Skin epidermis (tissue), 12 donors: ENCODE measurements at regions not wholly inside any gene's neighbourhood (a gene's known extent, or its start where the extent isn't known, plus 50 kb on each side); places are given as distances from the start of the nearest gene placed in this dataset.
"Not testable (repeated sequence)": the region's sequence is repeated elsewhere in the genome, so short reads cannot be mapped to it uniquely, and the experiment has no call there.

Experiments used
- H3K27ac ChIP-seq, 21 experiments: fragments of 200-600 bp; sonication (generic) in 11 of 21; one replicate each; pipeline ENCODE4 v1.5.0; 2020; ENCODE audit warnings: mild to moderate bottlenecking in 3 of 21, inconsistent platforms in 2 of 21, moderate library complexity in 2 of 21
- H3K4me3 ChIP-seq, 7 experiments: fragments of 200-600 bp; sonication (generic) in 2 of 7; one replicate each; pipeline ENCODE4 v1.5.0; 2020; ENCODE audit warnings: inconsistent platforms in 2 of 7, mild to moderate bottlenecking in 2 of 7, moderate library complexity in 1 of 7

GRCh38 chr13:91025442-91025841 lies 322.0 kb upstream of the MIR17HG start:
- no peak overlapping the region for H3K27ac ChIP-seq
- no peak overlapping the region for H3K4me3 ChIP-seq

DNA sequence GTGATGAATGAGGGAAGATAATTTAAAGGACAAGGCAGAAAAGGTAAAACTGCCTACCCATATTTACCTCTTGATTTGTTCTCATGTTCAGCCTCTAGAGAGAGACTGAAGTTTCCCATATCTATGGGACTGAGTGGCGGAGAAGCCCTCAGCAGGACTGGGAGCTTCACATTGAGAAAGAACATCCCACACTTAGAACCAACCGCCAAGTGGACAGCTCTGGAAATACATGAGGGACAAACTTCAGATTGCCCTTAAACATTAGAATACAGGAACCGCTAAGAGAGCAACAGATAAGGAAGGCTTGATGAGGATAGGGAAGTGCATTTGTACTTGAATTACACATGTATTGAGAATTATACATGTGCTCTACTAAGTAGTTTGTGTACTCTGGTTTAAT lies 316.0 kb upstream of the MIR17HG start:
- no peak overlapping the region for H3K27ac ChIP-seq
- no peak overlapping the region for H3K4me3 ChIP-seq

- Histone ChIP-seq H3K27ac (no peak overlapping the region), H3K4me3 (no peak overlapping the region)
Observed at GRCh38 chr13:91032104-91032503, 315.4 kb upstream of the MIR17HG start.

- Histone ChIP-seq H3K4me3 (no peak overlapping the region), H3K27ac (no peak overlapping the region)
Observed at GRCh38 chr13:91036886-91037285, 310.6 kb upstream of the MIR17HG start.

DNA sequence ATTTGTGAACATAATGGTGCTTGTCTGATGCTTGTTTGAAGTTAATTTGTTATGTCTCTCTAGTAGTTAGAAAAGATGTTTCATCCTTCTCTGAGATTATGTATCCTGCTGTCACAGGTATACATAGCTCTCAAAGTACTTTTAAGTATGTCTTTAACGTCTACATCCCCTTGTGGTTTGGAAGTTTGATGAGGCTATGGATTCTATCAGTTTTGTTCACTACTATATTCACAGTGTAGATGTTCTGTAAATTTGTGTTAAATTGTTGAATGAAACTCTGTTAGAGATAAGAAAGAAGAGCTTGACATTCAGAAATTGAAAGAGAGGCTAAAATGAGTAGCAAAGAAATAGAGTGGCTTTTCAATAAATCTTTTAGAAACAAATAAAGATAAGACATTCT lies 304.6 kb upstream of the MIR17HG start:
- Histone ChIP-seq H3K27ac (no peak overlapping the region), H3K4me3 (no peak overlapping the region)

DNA sequence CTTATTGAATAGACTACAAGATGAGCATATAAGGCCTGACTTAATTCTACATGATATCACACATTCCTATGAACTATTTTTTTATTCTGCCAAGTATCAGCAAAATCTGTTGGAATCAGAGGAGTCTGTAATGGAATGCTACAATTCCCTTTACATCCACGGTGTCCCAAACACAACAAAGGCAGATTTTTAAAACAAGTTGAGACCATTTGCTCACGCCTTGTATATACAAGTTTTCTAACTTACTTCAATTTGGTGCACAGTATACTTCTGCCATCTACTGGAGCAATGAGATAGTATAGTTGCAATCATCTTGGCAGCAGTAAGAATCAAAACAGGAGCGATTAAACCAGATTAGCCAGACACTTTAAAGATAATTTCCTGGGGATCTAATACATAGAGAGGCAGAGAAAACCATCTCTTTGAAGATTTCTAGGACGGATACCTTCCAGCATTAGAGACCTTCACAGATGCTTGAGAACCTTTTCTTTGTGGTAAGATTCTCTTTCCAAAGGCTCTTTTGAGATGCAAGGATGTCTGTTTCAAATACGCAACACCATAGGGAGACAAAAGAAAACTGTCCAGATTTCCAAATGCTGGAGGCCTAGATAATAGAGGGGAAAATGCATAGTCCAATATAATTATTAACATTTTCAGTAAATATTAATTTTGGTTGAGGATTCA lies 302.0 kb upstream of the MIR17HG start:
- H3K27ac ChIP-seq, result no peak overlapping the region
- no peak overlapping the region for H3K4me3 ChIP-seq

- no peak overlapping the region for H3K4me3 ChIP-seq
- no peak overlapping the region for H3K27ac ChIP-seq
Observed at GRCh38 chr13:91046715-91047327, 300.7 kb upstream of the MIR17HG start.

- H3K4me3 ChIP-seq, result no peak overlapping the region
Observed at GRCh38 chr13:91050970-91051369, 296.5 kb upstream of the MIR17HG start.

DNA sequence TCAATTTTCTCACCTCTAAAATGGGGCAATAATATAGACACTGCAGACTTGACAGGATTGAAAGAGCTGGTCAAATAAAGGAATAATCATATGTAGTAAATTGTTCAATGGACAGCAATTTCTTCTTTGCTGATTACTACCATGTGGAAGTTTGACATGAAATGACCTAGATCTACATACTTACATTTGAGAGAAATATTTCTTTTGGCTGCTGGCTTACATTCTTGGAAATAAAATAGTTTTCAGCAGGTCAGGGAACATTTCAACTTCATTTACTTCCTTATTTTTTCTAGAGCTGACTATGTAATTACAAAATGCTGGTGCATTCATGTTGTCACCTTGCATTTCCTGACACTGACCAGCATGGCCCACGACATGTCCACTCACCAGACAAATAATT lies 294.6 kb upstream of the MIR17HG start:
- Histone ChIP-seq H3K27ac (no peak overlapping the region), H3K4me3 (no peak overlapping the region)

More at GRCh38 chr13:91050970-91051369, 296.5 kb upstream of the MIR17HG start:
- H3K27ac ChIP-seq, result no peak overlapping the region

GRCh38 chr13:91053318-91054065 lies 294.0 kb upstream of the MIR17HG start:
- H3K27ac ChIP-seq, result no peak overlapping the region

GRCh38 chr13:91054902-91055301 lies 292.6 kb upstream of the MIR17HG start:
- H3K4me3 ChIP-seq, result no peak overlapping the region
- H3K27ac ChIP-seq, result no peak overlapping the region

More at GRCh38 chr13:91053318-91054065, 294.0 kb upstream of the MIR17HG start:
- no peak overlapping the region for H3K4me3 ChIP-seq

GRCh38 chr13:91056746-91057145 lies 290.7 kb upstream of the MIR17HG start:
- peak overlapping the region in 2 of 21 experiments; percentile 10 to 22 for H3K27ac ChIP-seq
- no peak overlapping the region for H3K4me3 ChIP-seq

DNA sequence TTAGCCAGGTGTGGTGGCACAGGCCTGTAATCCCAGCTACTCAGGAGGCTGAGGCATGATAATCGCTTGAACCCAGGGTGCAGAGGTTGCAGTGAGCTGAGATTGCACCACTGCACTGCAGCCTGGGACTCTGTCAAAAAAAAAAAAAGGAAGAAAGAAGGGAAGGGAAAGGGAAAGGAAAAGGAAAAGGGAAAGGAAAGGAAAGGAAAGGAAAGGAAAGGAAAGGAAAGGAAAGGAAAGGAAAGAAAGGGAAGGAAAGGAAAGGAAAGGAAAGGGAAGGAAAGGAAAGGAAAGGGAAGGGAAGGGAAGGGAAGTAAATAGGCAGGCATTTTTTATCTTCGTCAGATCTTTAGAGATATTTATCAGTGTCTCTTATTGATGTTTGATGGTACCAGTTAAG lies 290.0 kb upstream of the MIR17HG start:
- H3K27ac ChIP-seq, H3K4me3 ChIP-seq: not testable (repeated sequence)

DNA sequence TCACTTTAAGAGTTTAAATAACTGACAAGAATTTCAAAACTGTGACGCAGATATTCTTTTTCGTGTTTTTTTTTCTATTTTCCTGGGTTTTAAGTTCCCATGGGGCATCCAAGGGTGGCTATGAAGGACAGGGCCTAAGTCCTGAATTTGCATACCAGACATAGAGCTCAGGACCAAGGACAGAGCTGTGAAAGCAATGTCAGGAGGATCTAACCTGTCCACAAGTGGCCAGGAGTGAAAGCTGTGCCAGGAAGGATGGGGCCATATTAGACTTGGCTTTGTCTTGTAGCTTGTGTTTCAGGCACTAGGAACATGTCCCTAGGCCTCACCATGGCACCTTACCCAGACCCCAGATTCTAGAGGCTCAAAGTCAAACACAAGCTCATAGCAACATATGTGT lies 289.4 kb upstream of the MIR17HG start:
- Histone ChIP-seq H3K27ac (no peak overlapping the region), H3K4me3 (no peak overlapping the region)

- no peak overlapping the region for H3K27ac ChIP-seq
- no peak overlapping the region for H3K4me3 ChIP-seq
Observed at GRCh38 chr13:91058919-91059318, 288.6 kb upstream of the MIR17HG start.

DNA sequence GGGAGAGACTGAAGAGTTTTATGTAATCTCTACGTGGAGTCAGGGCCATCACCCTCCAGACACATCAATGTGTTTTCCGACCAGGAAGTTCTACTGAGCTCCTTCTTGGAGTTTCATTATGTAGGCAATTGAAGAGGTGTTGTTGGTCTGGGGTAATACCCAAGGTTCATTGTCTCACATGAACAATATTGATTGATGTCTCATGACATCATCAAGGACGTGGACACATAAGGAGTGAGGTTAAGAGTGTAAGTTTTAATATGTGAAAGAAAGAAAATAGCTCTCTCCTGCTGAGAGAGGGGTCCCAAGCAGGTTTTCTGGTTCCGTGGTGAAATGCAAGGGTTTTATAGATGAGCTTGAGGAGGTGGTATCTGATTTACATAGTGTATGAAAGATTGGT lies 280.7 kb upstream of the MIR17HG start:
- Histone ChIP-seq H3K27ac (no peak overlapping the region), H3K4me3 (no peak overlapping the region)

DNA sequence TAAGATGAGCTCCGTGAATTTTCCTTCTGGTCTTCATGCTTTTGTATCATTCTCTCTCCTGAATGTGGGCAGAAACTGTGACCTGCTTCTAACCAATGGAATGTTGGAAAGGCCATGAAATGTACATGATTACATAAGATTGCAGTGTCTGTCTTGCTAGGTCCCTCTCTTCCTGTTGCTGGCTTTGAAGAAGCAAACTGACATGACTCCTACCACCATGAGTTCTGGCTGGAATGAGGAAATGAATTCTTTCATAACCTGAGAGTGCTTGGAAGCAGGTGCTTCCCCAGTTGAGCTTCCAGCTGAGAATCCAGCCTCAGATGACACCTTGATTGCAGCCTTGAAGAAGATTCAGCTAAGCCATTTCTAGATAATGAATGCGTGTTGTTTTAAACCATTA lies 275.0 kb upstream of the MIR17HG start:
- Histone ChIP-seq H3K27ac (no peak overlapping the region), H3K4me3 (no peak overlapping the region)

DNA sequence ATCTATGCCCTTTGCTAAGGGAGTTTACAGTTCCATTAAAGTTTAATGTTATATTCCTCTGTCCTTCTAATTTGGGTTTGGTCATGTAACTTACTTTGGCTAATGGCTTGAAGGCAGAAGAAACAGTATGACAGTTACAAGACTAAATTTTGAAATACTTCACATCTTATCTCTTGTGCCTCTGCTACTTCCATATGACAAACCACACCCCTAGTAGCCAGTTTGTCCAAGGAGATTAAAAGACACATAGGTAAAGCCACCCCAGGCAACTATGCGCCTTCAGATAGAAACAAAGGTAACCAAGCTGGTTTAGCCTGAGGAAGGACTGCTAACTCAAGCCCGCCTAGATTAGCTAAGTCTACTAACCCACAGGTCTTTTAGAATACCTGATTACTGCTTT lies 273.4 kb upstream of the MIR17HG start:
- Histone ChIP-seq H3K4me3 (no peak overlapping the region), H3K27ac (no peak overlapping the region)

DNA sequence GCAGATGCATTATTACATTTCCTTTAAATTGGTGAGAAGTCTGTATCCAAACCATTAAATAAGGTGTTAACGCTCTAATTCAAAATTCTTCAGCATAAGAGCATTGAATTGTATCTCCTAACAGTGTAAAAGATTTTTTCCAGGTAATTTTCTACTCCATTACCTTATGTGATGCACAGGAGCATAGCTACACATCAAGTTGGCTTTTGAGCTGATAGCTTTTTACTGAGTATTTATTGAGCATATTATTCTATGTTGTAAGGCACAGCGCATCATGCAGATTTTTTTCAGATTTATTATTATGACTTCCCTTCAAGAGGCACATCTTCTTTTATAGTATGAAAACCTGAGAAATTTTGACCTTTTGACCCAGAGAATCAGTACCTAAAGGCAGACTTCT lies 270.7 kb upstream of the MIR17HG start:
- Histone ChIP-seq H3K4me3 (no peak overlapping the region), H3K27ac (no peak overlapping the region)

GRCh38 chr13:91078093-91078679 lies 269.3 kb upstream of the MIR17HG start:
- Histone ChIP-seq H3K4me3 (no peak overlapping the region), H3K27ac (no peak overlapping the region)

DNA sequence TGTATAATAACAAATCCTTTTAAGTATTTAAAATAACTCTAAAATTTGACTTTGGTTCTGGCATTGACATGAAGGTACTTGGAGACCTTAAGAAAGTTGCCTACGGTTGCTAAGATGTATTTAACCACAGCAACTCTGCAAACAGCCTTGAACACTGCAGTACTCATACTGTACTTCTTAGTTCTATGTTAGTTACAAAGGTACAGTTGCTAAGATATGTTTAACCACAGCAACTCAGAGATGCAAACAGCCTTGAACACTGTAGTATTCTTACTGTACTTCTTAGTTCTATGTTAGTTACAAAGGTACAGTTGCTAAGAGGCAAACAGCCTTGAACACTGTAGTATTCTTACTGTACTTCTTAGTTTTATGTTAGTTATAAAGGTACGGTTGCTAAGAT lies 268.3 kb upstream of the MIR17HG start:
- no peak overlapping the region for H3K27ac ChIP-seq
- H3K4me3 ChIP-seq, result no peak overlapping the region
